ENCODE measurements at regions not wholly inside any gene's neighbourhood (a gene's known extent, or its start where the extent isn't known, plus 50 kb on each side); places are given as distances from the start of the nearest gene placed in this dataset.
A peak's percentile ranks its signal among the peaks of the same experiment; 100 is the strongest.

DNA sequence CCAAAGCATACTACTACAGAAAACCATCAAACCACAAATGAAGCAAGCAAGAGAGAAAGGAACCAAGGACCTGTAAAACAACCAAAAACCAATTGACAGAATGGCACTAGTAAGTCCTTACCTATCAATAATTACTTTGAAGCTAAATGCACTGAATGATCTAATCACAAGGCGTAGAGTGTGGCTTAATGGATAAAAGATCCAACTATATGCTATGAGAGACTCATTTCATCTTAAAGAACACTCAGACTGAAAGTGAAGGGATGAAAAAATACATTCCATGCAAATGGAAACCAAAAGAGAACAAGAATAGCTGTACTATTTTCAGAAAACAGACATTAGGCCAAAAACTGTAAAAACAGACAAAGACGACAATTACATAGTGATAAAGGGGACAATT, 70.7 kb downstream of the CRPPA start:
- Mint-ChIP-seq H3K4me3 (no peak overlapping the region), H3K27me3 (ENCODE audit: low read depth) (no peaks in the 10 kb centered on the region), H3K4me1 (peaks cover 28% of the 10 kb centered on the region), H3K36me3 (ENCODE audit: low read depth) (peaks cover 11% of the 10 kb centered on the region), H3K27ac (no peak overlapping the region), H3K9me3 (peaks cover 22% of the 10 kb centered on the region)
- TF ChIP-seq CTCF (IDR thresholded peaks at IDR 0.05; ENCODE audit: unreplicated experiment in 3 of 3): no peak

- no peak for TF ChIP-seq CTCF (IDR thresholded peaks at IDR 0.05; ENCODE audit: unreplicated experiment in 3 of 3)
- Mint-ChIP-seq H3K4me3 (no peak overlapping the region), H3K27ac (peak overlapping the region; percentile 55 to 86 (median 79)), H3K9me3 (peaks cover 32% of the 10 kb centered on the region), H3K27me3 (ENCODE audit: low read depth) (no peaks in the 10 kb centered on the region), H3K36me3 (ENCODE audit: low read depth) (peaks cover 15% of the 10 kb centered on the region), H3K4me1 (peaks cover 28% of the 10 kb centered on the region)
Observed at GRCh38 chr7:16348251-16348650, 73.1 kb downstream of the CRPPA start.

DNA sequence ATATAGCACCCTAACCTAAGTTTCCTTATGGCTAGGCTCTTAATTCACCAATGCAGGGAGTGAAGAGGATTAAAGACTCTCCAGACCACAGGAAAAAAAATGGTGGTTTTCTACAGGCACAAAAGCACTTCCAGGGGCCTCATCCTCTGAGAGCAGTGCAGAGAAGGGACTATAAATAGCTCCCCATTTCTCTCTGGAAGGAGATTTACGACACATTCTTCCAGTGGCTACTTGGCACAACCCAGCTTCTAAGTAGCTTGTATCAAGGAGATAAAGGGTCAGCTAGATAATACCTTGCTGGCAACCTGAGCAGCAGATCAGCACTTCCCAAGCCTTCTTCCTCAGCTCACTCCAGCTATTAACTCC, 73.5 kb downstream of the CRPPA start:
- H3K9me3 Mint-ChIP-seq: peaks cover 32% of the 10 kb centered on the region

GRCh38 chr7:16347066-16347826, 74.1 kb downstream of the CRPPA start:
- Mint-ChIP-seq H3K9me3 (peaks cover 32% of the 10 kb centered on the region), H3K4me3 (no peak overlapping the region), H3K27ac (peak overlapping the region; percentile 79 to 92 (median 86)), H3K36me3 (ENCODE audit: low read depth) (peaks cover 15% of the 10 kb centered on the region), H3K27me3 (ENCODE audit: low read depth) (no peaks in the 10 kb centered on the region), H3K4me1 (peaks cover 28% of the 10 kb centered on the region)
- TF ChIP-seq CTCF (IDR thresholded peaks at IDR 0.05; ENCODE audit: unreplicated experiment in 3 of 3): no peak

More for the DNA sequence above, 73.5 kb downstream of the CRPPA start:
- no peak for TF ChIP-seq CTCF (IDR thresholded peaks at IDR 0.05; ENCODE audit: unreplicated experiment in 3 of 3)
- no peaks in the 10 kb centered on the region for H3K27me3 Mint-ChIP-seq (ENCODE audit: low read depth)
- H3K4me1 Mint-ChIP-seq: peaks cover 28% of the 10 kb centered on the region
- no peak overlapping the region for H3K4me3 Mint-ChIP-seq
- peak overlapping the region; percentile 79 to 92 (median 86) for H3K27ac Mint-ChIP-seq
- peaks cover 15% of the 10 kb centered on the region for H3K36me3 Mint-ChIP-seq (ENCODE audit: low read depth)

DNA sequence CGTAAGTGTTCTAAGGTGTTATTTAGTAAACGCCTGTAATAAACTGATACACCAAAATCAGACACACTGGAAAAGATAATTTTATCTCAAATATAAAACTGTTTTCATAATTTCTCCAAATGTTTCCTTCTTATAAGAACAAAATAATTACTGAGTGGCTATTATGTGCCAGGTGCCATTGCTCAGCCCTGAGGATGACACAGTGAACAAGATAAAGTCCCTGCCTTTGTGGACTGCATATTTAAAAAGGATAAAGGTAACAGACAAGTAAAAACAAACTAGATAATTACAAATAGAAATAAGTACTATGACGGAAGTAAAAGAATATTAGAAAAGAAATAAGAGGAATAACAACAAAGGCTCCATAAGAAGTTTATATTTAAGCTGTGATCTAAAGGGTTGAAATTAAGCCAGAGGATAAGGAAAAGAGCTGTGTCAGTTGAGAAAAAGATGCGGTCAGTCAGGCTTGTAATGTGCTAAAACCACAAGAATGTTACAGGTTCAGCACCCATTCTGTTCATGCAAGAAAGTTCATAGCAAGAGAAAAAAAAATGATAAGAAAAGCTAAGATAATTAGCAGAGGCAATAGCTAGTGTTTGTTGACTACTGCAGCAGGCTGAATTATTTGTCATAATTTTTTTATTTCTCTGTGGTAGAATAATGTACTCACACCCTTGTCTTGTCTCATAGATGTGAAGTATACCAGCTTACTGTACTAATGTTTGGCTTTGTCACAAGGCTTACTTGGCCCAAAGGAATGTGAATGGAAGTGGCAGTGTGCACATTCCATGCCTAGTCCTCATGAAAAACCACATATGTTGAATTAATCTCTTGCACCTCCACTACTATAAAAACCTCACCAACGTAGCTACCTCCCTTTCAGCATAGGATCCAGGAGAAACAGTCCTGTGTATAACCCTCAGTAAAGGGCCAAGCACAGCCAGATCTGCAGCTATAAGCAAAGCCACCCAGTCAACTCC, 75.1 kb downstream of the CRPPA start:
- Mint-ChIP-seq H3K9me3 (peaks cover 27% of the 10 kb centered on the region), H3K4me1 (peaks cover 28% of the 10 kb centered on the region), H3K27ac (peak overlapping the region; percentile 79 to 92 (median 86)), H3K36me3 (ENCODE audit: low read depth) (peaks cover 15% of the 10 kb centered on the region), H3K27me3 (ENCODE audit: low read depth) (no peaks in the 10 kb centered on the region), H3K4me3 (no peak overlapping the region)
- no peak for TF ChIP-seq CTCF (IDR thresholded peaks at IDR 0.05; ENCODE audit: unreplicated experiment in 3 of 3)

All from nephron (organoid).